Right lobe of liver (tissue), 4 donors: ENCODE measurements at regions not wholly inside any gene's neighbourhood (a gene's known extent, or its start where the extent isn't known, plus 50 kb on each side); places are given as distances from the start of the nearest gene placed in this dataset.

Source experiments
- CTCF ChIP-seq, 4 donors: fragments of 200-600 bp in 3 of 4; fragments of 450-650 bp in 1 of 4; IDR thresholded peaks; one replicate each; pipeline versions ENCODE4 v1.5.1 to v1.8.0; 2016 to 2022; ENCODE audit warnings: antibody characterized with exemption in 4 of 4, mild to moderate bottlenecking in 2 of 4
- POLR2A ChIP-seq: fragments of 450-650 bp; IDR thresholded peaks from one replicate; pipeline ENCODE4 v1.6.1; 2017; ENCODE audit warnings: antibody characterized with exemption, mild to moderate bottlenecking
- donor health status: DM: no; HTN: no; CAD: no.
- donor health status: DM: no; HTN: no; CAD: no.
- donor health status: DM: no; HTN: yes; CAD: no.

- TF ChIP-seq CTCF (IDR thresholded peaks at IDR 0.05): no peak
- no peak for TF ChIP-seq POLR2A
Measured at GRCh38 chr6:105759946-105760345, 326.2 kb upstream of the PRDM1 start.
